Progenitor cell of endocrine pancreas (in vitro differentiated cells): ENCODE measurements at regions not wholly inside any gene's neighbourhood (a gene's known extent, or its start where the extent isn't known, plus 50 kb on each side); places are given as distances from the start of the nearest gene placed in this dataset.

ENCODE experiments used
- DNase-seq: peaks from one replicate; pipeline ENCODE4 v3.0.0; 2021; ENCODE audit warnings: low spot score; ENCODE audit not compliant: unreplicated experiment
- H3K27ac Mint-ChIP-seq: 2 replicates; pipeline ENCODE4 v1.8.0; 2021; ENCODE audit warnings: mild to moderate bottlenecking, moderate library complexity, mixed read lengths
- H3K27me3 Mint-ChIP-seq: 2 replicates; pipeline ENCODE4 v1.8.0; 2021; ENCODE audit warnings: mixed read lengths
- H3K36me3 Mint-ChIP-seq: 2 replicates; pipeline ENCODE4 v1.8.0; 2022; ENCODE audit warnings: mixed read lengths; ENCODE audit not compliant: insufficient read depth
- H3K4me1 Mint-ChIP-seq: 2 replicates; pipeline ENCODE4 v1.8.0; 2021; ENCODE audit warnings: low read depth, mixed read lengths
- H3K4me3 Mint-ChIP-seq: 2 replicates; pipeline ENCODE4 v1.8.0; 2021; ENCODE audit warnings: low read depth, mild to moderate bottlenecking, moderate library complexity, mixed read lengths
- H3K9me3 Mint-ChIP-seq: 2 replicates; pipeline ENCODE4 v1.8.0; 2021; ENCODE audit warnings: low read depth, mixed read lengths
- TF ChIP-seq, protein P1 (sequence below): fragments of 200-600 bp; sonication (generic); IDR thresholded peaks from one replicate; pipeline ENCODE4 v1.5.0; 2021; ENCODE audit warnings: antibody characterized with exemption, mild to moderate bottlenecking; ENCODE audit not compliant: unreplicated experiment

- TF ChIP-seq, protein P1, sequence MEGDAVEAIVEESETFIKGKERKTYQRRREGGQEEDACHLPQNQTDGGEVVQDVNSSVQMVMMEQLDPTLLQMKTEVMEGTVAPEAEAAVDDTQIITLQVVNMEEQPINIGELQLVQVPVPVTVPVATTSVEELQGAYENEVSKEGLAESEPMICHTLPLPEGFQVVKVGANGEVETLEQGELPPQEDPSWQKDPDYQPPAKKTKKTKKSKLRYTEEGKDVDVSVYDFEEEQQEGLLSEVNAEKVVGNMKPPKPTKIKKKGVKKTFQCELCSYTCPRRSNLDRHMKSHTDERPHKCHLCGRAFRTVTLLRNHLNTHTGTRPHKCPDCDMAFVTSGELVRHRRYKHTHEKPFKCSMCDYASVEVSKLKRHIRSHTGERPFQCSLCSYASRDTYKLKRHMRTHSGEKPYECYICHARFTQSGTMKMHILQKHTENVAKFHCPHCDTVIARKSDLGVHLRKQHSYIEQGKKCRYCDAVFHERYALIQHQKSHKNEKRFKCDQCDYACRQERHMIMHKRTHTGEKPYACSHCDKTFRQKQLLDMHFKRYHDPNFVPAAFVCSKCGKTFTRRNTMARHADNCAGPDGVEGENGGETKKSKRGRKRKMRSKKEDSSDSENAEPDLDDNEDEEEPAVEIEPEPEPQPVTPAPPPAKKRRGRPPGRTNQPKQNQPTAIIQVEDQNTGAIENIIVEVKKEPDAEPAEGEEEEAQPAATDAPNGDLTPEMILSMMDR = no peak
- Mint-ChIP-seq H3K4me1 (no peaks in the 10 kb centered on the region), H3K36me3 (no peaks in the 10 kb centered on the region), H3K9me3 (peaks cover 3% of the 10 kb centered on the region), H3K27ac (no peak overlapping the region), H3K4me3 (no peak overlapping the region), H3K27me3 (peaks cover 7% of the 10 kb centered on the region)
- DNase-seq = no peak
Measured at GRCh38 chr9:75734802-75735201, 155.7 kb upstream of the PCSK5 start.

GRCh38 chr9:75739884-75740611 lies 150.4 kb upstream of the PCSK5 start:
- Mint-ChIP-seq H3K4me3 (no peak overlapping the region), H3K9me3 (peaks cover 7% of the 10 kb centered on the region), H3K27me3 (peaks cover 3% of the 10 kb centered on the region), H3K36me3 (no peaks in the 10 kb centered on the region), H3K27ac (no peak overlapping the region), H3K4me1 (no peaks in the 10 kb centered on the region)
- DNase-seq = no peak
- TF ChIP-seq, protein P1 = no peak

DNA sequence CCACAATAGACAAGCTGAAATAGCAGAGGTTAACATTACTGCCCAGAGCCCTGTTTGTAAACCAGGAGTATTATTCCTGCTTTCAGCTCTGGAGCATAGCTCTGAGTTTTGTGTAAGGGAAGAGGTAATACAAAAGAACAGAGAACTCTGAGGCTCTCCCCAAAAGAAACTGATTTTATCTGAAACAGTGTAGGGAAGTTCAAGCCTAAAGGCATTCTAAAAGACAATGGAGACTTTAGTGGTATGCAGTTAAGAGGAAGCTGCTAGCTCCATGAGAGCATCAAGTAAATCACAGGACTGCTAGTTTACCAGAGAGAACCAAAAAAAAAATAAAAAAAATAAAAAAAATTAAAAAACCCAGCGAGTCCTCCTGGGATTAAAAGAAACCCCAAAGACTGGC lies 146.6 kb upstream of the PCSK5 start:
- TF ChIP-seq, protein P1 = no peak
- no peak for DNase-seq
- no peak overlapping the region for H3K4me3 Mint-ChIP-seq
- no peak overlapping the region for H3K27ac Mint-ChIP-seq
- no peaks in the 10 kb centered on the region for H3K4me1 Mint-ChIP-seq
- no peaks in the 10 kb centered on the region for H3K27me3 Mint-ChIP-seq
- H3K9me3 Mint-ChIP-seq = peaks cover 7% of the 10 kb centered on the region
- H3K36me3 Mint-ChIP-seq = no peaks in the 10 kb centered on the region

DNA sequence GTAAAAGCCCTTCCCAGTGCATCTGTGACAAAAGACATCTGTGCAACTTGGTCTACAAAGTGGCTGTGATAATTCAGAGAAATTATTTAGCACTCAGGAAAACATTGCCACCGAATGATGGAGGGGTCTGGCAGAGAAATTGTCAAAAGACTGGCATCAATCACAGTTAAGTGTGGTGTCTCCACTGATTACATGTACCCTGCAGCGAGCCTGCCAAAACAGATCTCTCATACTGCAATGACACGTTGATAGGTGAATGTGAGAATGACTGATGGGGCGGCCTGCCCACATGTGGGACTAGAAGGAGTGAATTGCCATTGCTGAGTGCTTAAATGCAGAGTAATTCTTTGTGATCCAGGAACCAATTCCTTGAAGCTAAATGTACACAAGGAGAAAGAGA lies 136.4 kb upstream of the PCSK5 start:
- no peaks in the 10 kb centered on the region for H3K9me3 Mint-ChIP-seq
- H3K4me1 Mint-ChIP-seq = no peaks in the 10 kb centered on the region
- H3K27me3 Mint-ChIP-seq = no peaks in the 10 kb centered on the region
- DNase-seq = no peak
- no peaks in the 10 kb centered on the region for H3K36me3 Mint-ChIP-seq
- no peak overlapping the region for H3K4me3 Mint-ChIP-seq
- TF ChIP-seq, protein P1 = no peak
- H3K27ac Mint-ChIP-seq = no peak overlapping the region

DNA sequence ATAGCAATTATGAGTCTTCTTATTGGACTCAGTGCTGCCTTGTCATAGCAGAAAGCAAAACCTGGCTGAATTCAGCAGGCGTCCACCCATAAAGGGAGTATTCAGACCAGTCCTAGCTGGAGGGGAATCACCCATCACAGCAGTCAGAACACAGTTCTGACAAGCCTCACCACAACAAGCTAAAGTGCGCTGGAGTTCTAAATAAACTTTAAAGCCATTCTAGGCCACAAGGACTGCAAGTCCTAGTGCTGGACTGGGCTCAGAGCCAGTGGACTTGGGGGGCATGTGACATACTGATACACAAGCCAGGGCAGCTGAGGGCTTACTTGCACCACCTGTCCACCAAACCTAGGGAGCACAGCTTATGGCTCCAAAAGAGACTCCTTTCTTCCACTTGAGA lies 115.3 kb upstream of the PCSK5 start:
- TF ChIP-seq, protein P1 = no peak
- Mint-ChIP-seq H3K4me3 (no peak overlapping the region), H3K27ac (no peak overlapping the region), H3K4me1 (no peaks in the 10 kb centered on the region), H3K9me3 (peaks cover 11% of the 10 kb centered on the region), H3K27me3 (no peaks in the 10 kb centered on the region), H3K36me3 (no peaks in the 10 kb centered on the region)
- no peak for DNase-seq
